GM20000 (cell line): ENCODE measurements at regions not wholly inside any gene's neighbourhood (a gene's known extent, or its start where the extent isn't known, plus 50 kb on each side); places are given as distances from the start of the nearest gene placed in this dataset.

ENCODE experiments used
- DNase-seq: peaks from one replicate; pipeline ENCODE4 v3.0.0; 2012; ENCODE audit warnings: low spot score
- TF ChIP-seq, protein P1 (sequence below): IDR thresholded peaks from 2 replicates; pipeline ENCODE4 v1.5.1; 2012; ENCODE audit warnings: mild to moderate bottlenecking, control low read depth; ENCODE audit errors: extremely low read depth, missing control alignments

DNA sequence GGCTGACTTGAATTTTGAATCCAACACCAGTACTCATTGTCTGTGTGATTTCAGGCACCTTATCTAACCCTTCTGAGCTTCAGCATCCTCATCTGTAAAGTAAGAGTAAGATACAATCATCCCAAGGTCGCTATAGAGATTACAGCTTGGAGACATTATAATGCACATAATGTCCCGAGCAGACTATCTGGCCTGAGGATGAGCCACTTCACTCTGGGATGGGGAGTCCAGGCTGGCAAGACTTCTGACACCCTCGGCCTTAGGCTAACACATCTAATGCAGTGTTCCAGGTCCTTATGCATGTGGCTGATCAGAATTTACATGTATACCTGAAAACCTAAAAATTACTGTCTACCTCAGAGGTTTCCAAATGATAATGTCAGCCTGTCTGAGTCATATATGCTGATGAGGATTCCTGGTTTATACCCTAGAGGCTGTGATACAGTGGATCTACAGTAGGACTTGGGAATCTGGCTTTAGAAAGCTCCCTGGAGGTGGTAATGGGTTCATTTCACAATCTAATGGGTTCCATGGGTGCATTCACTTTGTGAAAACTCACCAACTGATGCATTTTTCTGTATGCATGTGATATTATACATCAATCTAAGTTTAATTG lies 229.0 kb upstream of the SLCO3A1 start:
- TF ChIP-seq, protein P1, sequence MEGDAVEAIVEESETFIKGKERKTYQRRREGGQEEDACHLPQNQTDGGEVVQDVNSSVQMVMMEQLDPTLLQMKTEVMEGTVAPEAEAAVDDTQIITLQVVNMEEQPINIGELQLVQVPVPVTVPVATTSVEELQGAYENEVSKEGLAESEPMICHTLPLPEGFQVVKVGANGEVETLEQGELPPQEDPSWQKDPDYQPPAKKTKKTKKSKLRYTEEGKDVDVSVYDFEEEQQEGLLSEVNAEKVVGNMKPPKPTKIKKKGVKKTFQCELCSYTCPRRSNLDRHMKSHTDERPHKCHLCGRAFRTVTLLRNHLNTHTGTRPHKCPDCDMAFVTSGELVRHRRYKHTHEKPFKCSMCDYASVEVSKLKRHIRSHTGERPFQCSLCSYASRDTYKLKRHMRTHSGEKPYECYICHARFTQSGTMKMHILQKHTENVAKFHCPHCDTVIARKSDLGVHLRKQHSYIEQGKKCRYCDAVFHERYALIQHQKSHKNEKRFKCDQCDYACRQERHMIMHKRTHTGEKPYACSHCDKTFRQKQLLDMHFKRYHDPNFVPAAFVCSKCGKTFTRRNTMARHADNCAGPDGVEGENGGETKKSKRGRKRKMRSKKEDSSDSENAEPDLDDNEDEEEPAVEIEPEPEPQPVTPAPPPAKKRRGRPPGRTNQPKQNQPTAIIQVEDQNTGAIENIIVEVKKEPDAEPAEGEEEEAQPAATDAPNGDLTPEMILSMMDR, result no peak

DNA sequence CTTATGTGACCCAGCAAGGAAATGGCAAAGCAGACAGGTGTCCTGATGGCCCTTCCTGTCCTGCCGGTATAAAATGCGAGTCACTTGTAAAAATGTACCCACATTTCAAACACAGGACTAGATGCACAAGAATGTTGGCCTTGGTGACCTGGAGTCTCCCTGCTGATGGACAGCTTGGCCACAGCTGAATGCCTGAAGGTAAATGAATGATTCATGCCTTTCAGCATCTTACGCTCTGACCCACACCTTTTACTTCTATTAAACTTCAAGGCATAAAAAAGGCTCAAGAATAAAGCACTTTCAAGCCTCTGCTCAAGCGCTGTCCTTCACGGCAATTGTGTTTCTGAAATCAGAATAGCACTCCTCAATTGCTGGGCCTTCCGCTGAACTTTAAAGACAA lies 228.0 kb upstream of the SLCO3A1 start:
- TF ChIP-seq, protein P1, result no peak
- no peak for DNase-seq

More for the DNA sequence above, 229.0 kb upstream of the SLCO3A1 start:
- no peak for DNase-seq

DNA sequence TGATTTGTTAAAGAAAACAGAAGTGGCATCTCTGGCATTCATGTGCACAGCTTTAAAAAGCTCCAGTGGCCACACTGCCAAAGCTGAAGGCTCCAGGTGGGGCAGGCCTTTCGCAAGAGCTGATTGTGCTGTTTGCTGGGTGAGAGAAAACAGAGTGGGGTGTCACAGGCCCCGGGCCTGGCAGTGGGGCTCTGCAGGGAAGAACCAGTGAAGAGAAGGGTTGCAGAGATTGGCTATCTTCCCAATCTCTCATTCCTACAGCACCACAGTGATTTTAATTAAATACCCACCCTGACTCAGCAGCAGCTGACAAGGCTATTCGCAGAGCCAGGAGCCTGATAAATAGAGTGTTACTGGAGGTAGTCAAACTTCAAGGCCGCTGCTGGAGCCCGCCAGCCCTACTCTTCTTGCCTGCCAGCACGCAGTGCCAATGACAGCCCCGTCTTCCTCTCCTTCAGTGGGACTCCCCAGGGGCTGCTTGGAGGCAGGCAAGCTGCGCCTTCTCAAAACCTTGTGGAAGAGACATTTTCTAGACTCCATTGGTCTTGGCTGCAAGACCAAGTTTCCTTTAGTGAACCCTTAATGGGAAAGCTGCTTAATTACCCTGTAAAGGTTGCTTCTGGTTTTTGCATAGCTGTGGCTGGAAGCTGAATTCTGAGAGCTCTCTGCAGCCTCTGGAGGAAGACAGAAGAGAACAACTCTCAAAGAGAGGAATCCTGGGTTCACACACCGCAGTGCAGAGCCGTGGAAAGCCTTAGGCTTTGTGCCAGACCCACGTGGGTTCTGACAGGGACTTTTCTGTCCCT lies 225.8 kb upstream of the SLCO3A1 start:
- TF ChIP-seq, protein P1, result no peak
- no peak for DNase-seq

DNA sequence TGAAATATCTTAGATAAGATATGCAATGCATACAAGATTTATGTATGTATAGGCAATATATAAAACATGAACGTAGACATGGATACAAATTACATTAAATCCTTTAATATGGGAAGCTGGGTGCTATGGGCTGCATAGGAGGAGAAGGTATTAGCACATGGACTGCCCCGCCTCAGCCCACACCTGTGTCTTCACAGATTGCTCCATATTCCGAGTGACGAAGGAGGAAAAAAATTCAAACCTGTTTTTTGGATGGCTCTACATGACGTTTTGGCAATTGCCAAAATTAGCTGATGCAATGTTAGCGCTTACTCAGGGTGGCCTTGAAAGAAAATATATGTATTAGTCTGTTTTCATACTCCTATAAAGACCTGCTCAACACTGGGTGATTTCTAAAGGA lies 223.4 kb upstream of the SLCO3A1 start:
- DNase-seq, result no peak
- TF ChIP-seq, protein P1, result no peak

DNA sequence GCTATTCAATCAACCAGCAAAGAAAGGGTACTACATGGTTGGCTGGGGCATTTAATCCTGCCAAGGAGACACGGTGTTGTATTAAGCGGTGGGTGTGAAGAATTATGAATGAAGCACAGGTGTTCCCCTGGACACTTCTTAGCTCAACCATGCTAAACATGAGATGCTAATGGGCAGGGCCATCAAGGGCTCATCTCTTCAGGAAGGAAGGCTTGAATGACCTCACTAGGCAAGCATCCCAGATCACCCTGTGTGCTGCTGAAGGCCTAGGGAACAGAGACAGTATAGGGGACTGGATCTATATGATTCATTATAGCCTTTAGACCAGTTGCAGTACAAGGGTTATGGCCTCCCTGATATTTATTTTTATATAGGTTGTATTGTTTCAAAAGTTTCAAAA lies 221.3 kb upstream of the SLCO3A1 start:
- DNase-seq, result no peak
- TF ChIP-seq, protein P1, result no peak

DNA sequence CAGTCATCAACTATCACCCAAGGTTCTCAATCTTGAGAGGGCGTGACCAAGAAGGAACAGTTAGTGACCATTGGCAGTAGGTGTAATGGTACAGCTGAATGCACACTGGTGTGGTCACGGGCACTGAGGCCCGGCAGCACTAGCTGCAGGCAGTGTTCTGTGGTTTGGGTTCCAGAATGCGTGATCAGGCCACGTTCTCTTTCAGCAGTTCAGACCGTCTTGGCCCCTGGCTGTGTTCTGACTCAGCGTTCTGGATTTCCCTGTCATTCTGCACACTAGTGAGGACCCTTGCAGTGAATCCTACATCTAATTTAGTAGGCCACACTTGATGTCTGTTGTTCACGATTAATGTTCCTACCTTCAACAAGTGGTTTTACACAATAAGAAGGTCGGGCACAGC lies 220.5 kb upstream of the SLCO3A1 start:
- no peak for DNase-seq
- TF ChIP-seq, protein P1, result no peak

DNA sequence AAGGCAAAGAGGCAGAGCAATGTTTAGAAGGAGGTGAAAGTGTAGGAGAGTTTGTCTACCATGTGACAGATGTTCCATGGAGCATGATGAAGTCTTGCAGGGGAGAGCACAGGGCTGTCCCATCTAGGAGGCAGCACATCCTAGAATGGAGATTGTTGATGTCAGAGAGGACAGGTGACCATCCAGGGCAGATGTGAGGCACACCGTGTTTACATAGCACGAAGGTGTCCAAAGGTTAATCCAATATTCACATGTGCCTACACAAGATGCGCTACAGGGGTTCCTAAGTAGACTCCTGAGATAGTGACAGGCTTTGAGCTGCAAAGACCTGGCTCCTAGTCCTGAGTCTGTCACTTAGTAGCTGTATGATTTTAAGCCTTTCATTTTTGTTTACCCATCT lies 219.3 kb upstream of the SLCO3A1 start:
- no peak for DNase-seq
- TF ChIP-seq, protein P1, result no peak
